ENCODE measurements at regions not wholly inside any gene's neighbourhood (a gene's known extent, or its start where the extent isn't known, plus 50 kb on each side); places are given as distances from the start of the nearest gene placed in this dataset.
"Not testable (repeated sequence)": the region's sequence is repeated elsewhere in the genome, so short reads cannot be mapped to it uniquely, and the experiment has no call there.

DNA sequence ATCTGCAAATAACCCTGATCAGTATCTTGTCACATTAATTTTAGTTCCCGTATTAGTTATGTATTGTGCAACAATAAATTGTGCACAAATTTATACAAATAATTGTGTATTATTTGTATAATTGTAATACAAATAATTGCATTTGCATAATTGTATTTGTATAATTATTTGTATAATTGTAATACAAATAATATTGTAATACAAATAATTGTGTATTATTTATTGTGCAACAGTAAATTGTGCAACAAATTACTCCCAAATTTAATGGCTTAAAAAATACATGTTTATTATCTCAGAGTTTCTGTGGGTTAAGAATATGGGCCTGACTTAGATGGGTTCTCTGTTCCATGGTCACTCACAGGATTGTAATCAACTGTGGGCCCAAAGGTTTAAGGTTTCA, 86.2 kb upstream of the SAMSN1 start:
- TF ChIP-seq CTCF (IDR thresholded peaks at IDR 0.05) (no peak), POLR2A (IDR thresholded peaks at IDR 0.05) (no peak)
- no peak for DNase-seq
- Histone ChIP-seq H3K27me3 (no peaks in the 10 kb centered on the region), H3K4me3 (no peak overlapping the region), H3K36me3 (no peaks in the 10 kb centered on the region), H3K27ac (no peak overlapping the region), H3K9me3 (no peaks in the 10 kb centered on the region), H3K4me1 (no peaks in the 10 kb centered on the region)
- WGBS, 2 donors: 89 to 100% methylated on average over 1 of the region's 1 CpG
- intact Hi-C loops (cut with DNase I): no loop called here

- intact Hi-C loops (cut with DNase I): no loop called here
- 22 to 40% methylated on average over 2 of the region's 2 CpGs for WGBS, 2 donors
- Histone ChIP-seq H3K4me3 (no peak overlapping the region), H3K4me1 (no peaks in the 10 kb centered on the region), H3K36me3 (no peaks in the 10 kb centered on the region), H3K27me3 (no peaks in the 10 kb centered on the region), H3K9me3 (no peaks in the 10 kb centered on the region), H3K27ac (no peak overlapping the region)
- DNase-seq: no peak
- TF ChIP-seq CTCF (IDR thresholded peaks at IDR 0.05) (no peak), POLR2A (IDR thresholded peaks at IDR 0.05) (no peak)
These were observed 84.5 kb upstream of the SAMSN1 start for GRCh38 chr21:14630556-14631069.

DNA sequence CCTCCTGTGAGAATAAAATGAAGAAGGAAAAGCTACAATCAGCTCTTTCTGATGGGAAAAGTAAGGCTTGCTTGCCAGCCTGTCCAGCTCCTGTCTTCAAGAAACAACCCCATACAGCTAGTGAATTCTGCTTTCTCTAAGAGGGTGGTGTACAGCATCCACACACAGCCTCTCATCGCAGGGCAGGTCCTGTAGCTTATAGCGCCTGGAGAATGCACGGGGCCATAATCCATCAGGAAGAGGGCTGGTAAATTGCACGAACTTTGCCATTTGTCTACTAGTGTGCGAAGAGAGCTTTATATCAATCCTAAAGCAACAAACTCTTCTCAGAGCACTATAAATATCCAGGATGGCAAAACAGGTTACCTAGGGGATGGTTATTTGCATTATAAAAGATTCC, 83.3 kb upstream of the SAMSN1 start:
- Histone ChIP-seq H3K27ac (no peak overlapping the region), H3K36me3 (no peaks in the 10 kb centered on the region), H3K9me3 (no peaks in the 10 kb centered on the region), H3K4me3 (no peak overlapping the region), H3K27me3 (no peaks in the 10 kb centered on the region), H3K4me1 (no peaks in the 10 kb centered on the region)
- 81 to 94% methylated on average over 5 of the region's 5 CpGs for WGBS, 2 donors
- TF ChIP-seq POLR2A (IDR thresholded peaks at IDR 0.05) (no peak), CTCF (IDR thresholded peaks at IDR 0.05) (no peak)
- intact Hi-C loops (cut with DNase I): no loop called here
- DNase-seq: no peak

- H3K27me3 ChIP-seq; H3K9me3 ChIP-seq; H3K36me3 ChIP-seq; DNase-seq; H3K4me3 ChIP-seq; H3K4me1 ChIP-seq; intact Hi-C loops (cut with DNase I); H3K27ac ChIP-seq: not testable (repeated sequence)
- 59 to 71% methylated on average over 3 of the region's 3 CpGs for WGBS, 2 donors
These were observed 77.0 kb upstream of the SAMSN1 start for GRCh38 chr21:14623079-14623478.

GRCh38 chr21:14620152-14620551, 74.0 kb upstream of the SAMSN1 start:
- no peak for TF ChIP-seq POLR2A (IDR thresholded peaks at IDR 0.05)
- no peak for TF ChIP-seq CTCF (IDR thresholded peaks at IDR 0.05)
- WGBS, 2 donors: 25 to 49% methylated on average over 2 of the region's 2 CpGs
- Histone ChIP-seq H3K27me3 (no peaks in the 10 kb centered on the region), H3K9me3 (peaks cover 0 to 7% (median 0%) of the 10 kb centered on the region in 3 donors), H3K4me1 (peaks cover 0 to 4% (median 0%) of the 10 kb centered on the region in 3 donors), H3K4me3 (no peak overlapping the region), H3K36me3 (no peaks in the 10 kb centered on the region), H3K27ac (no peak overlapping the region)
- intact Hi-C loops (cut with DNase I): no loop called here
- no peak for DNase-seq

DNA sequence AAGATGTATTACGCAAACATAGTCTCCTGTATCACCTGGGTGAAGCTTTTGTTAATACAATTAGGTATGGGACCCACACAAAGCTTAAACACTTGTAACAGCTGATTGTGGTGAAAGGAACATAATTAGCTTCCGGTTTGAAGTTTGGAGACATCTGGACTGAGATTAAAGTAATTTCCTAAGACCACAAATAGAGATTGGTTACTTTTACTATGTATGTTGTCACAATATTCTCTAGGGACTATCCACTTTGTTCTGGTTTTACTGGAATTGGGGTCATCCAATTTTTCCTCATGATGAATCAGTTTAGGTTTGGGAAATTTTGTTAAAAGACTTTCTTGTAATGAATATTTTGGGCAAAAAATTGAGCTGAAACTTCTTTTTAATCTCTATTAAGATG, 71.8 kb upstream of the SAMSN1 start:
- DNase-seq: no peak
- Histone ChIP-seq H3K9me3 (peaks cover 0 to 7% (median 0%) of the 10 kb centered on the region in 3 donors), H3K4me3 (no peak overlapping the region), H3K27ac (no peak overlapping the region), H3K4me1 (peaks cover 0 to 4% (median 0%) of the 10 kb centered on the region in 3 donors), H3K36me3 (no peaks in the 10 kb centered on the region), H3K27me3 (no peaks in the 10 kb centered on the region)
- TF ChIP-seq POLR2A (IDR thresholded peaks at IDR 0.05) (no peak), CTCF (IDR thresholded peaks at IDR 0.05) (no peak)
- intact Hi-C loops (cut with DNase I): no loop called here
- WGBS, 2 donors: 62 to 70% methylated on average over 2 of the region's 2 CpGs
